Natural killer cell (primary cell): ENCODE measurements at regions not wholly inside any gene's neighbourhood (a gene's known extent, or its start where the extent isn't known, plus 50 kb on each side); places are given as distances from the start of the nearest gene placed in this dataset.

ENCODE experiments used
- ATAC-seq, 3 donors: fragments of 150-1000 bp in 2 of 3; fragments of 200-7000 bp in 1 of 3; cut with Tn5 transposase; 1 replicate in 1 of 3; 2 replicates in 2 of 3; pipeline ENCODE4 v1.10.0; 2021; ENCODE audit warnings: mild to moderate bottlenecking in 2 of 3, moderate library complexity in 2 of 3
- DNase-seq, 2 donors: peaks; one replicate each; pipeline versions ENCODE4 v3.0.0 to v3.0.0-alpha.2; 2013 to 2021; ENCODE audit warnings: mixed read lengths in 1 of 2
- H3K27ac ChIP-seq: one replicate; pipeline ENCODE4 v1.5.1; 2013; ENCODE audit warnings: mild to moderate bottlenecking, low read length
- H3K27me3 ChIP-seq: one replicate; pipeline ENCODE4 v1.6.1; 2013; ENCODE audit warnings: low read length; ENCODE audit not compliant: control insufficient read depth, insufficient read depth
- H3K36me3 ChIP-seq: one replicate; pipeline ENCODE4 v1.6.1; 2013; ENCODE audit warnings: low read length; ENCODE audit not compliant: control insufficient read depth, insufficient read depth
- H3K4me1 ChIP-seq: one replicate; pipeline ENCODE4 v1.6.1; 2013; ENCODE audit warnings: low read length; ENCODE audit not compliant: control insufficient read depth, insufficient read depth
- H3K4me3 ChIP-seq: one replicate; pipeline ENCODE4 v1.5.1; 2013; ENCODE audit warnings: low read length
- H3K9me3 ChIP-seq: one replicate; pipeline ENCODE4 v1.6.1; 2013; ENCODE audit warnings: low read length; ENCODE audit not compliant: control insufficient read depth, insufficient read depth
- H3K27ac Mint-ChIP-seq, 2 donors: one replicate each; pipeline ENCODE4 v1.8.0; 2022; ENCODE audit warnings: mild to moderate bottlenecking in 2 of 2, mixed read lengths in 2 of 2, moderate library complexity in 1 of 2
- H3K27me3 Mint-ChIP-seq, 2 donors: one replicate each; pipeline ENCODE4 v1.8.0; 2022; ENCODE audit warnings: low read depth in 2 of 2, mixed read lengths in 2 of 2
- H3K36me3 Mint-ChIP-seq: one replicate; pipeline ENCODE4 v1.8.0; 2022; ENCODE audit warnings: mixed read lengths
- H3K4me1 Mint-ChIP-seq, 2 donors: one replicate each; pipeline ENCODE4 v1.8.0; 2022; ENCODE audit warnings: mixed read lengths in 2 of 2
- H3K4me3 Mint-ChIP-seq: one replicate; pipeline ENCODE4 v1.8.0; 2022; ENCODE audit warnings: mild to moderate bottlenecking, moderate library complexity, mixed read lengths
- H3K9me3 Mint-ChIP-seq, 2 donors: one replicate each; pipeline ENCODE4 v1.8.0; 2022; ENCODE audit warnings: mixed read lengths in 2 of 2
- CTCF ChIP-seq: fragments of 200-600 bp; IDR thresholded peaks from one replicate; pipeline ENCODE4 v1.8.0; 2022; ENCODE audit warnings: antibody characterized with exemption
- WGBS: methylation state at CpG from one replicate; pipeline ENCODE4 v1.1.7; 2013; ENCODE audit warnings: missing lambda C conversion rate; ENCODE audit not compliant: insufficient coverage; 5-methylcytosine and 5-hydroxymethylcytosine counted together
- intact Hi-C: fragments of 100-400 bp; cut with micrococcal nuclease; formaldehyde crosslinking; loops from one replicate; pipeline ENCODE4 v1.14.2; 2022

GRCh38 chr5:2563046-2563445 lies 188.4 kb downstream of the IRX2 start:
- ATAC-seq: no peak
- TF ChIP-seq CTCF: no peak
- Histone ChIP-seq H3K4me1 (no peaks in the 10 kb centered on the region), H3K36me3 (no peaks in the 10 kb centered on the region), H3K9me3 (peaks cover 3% of the 10 kb centered on the region), H3K4me3 (no peak overlapping the region), H3K27ac (no peak overlapping the region), H3K27me3 (no peaks in the 10 kb centered on the region)
- Mint-ChIP-seq H3K27ac (no peak overlapping the region), H3K27me3 (no peaks in the 10 kb centered on the region), H3K9me3 (peaks cover 4 to 5% of the 10 kb centered on the region in 2 donors), H3K36me3 (no peaks in the 10 kb centered on the region), H3K4me3 (no peak overlapping the region), H3K4me1 (no peaks in the 10 kb centered on the region)
- DNase-seq: no peak
- WGBS: 86% methylated on average over 6 of the region's 6 CpGs
- intact Hi-C loops: no loop called here

GRCh38 chr5:2562036-2562435 lies 189.4 kb downstream of the IRX2 start:
- Histone ChIP-seq H3K36me3 (no peaks in the 10 kb centered on the region), H3K27ac (no peak overlapping the region), H3K4me3 (no peak overlapping the region), H3K9me3 (peaks cover 3% of the 10 kb centered on the region), H3K4me1 (no peaks in the 10 kb centered on the region), H3K27me3 (no peaks in the 10 kb centered on the region)
- H3K27me3 Mint-ChIP-seq: no peaks in the 10 kb centered on the region
- no peaks in the 10 kb centered on the region for H3K36me3 Mint-ChIP-seq
- peaks cover 4 to 5% of the 10 kb centered on the region in 2 donors for H3K9me3 Mint-ChIP-seq
- H3K27ac Mint-ChIP-seq: no peak overlapping the region
- DNase-seq (no peak), ATAC-seq (no peak)
- H3K4me3 Mint-ChIP-seq: no peak overlapping the region
- H3K4me1 Mint-ChIP-seq: no peaks in the 10 kb centered on the region
- TF ChIP-seq CTCF: no peak
- intact Hi-C loops: no loop called here
- WGBS: 94% methylated on average over 13 of the region's 13 CpGs

- 84% methylated on average over 5 of the region's 5 CpGs for WGBS
- H3K4me3 Mint-ChIP-seq: no peak overlapping the region
- no peak overlapping the region for H3K27ac Mint-ChIP-seq
- Histone ChIP-seq H3K27ac (no peak overlapping the region), H3K9me3 (peaks cover 8% of the 10 kb centered on the region), H3K27me3 (no peaks in the 10 kb centered on the region), H3K36me3 (no peaks in the 10 kb centered on the region), H3K4me1 (no peaks in the 10 kb centered on the region), H3K4me3 (no peak overlapping the region)
- no peaks in the 10 kb centered on the region for H3K27me3 Mint-ChIP-seq
- H3K36me3 Mint-ChIP-seq: no peaks in the 10 kb centered on the region
- intact Hi-C loops: no loop called here
- no peak for DNase-seq
- TF ChIP-seq CTCF: no peak
- no peaks in the 10 kb centered on the region for H3K4me1 Mint-ChIP-seq
- no peak for ATAC-seq
- H3K9me3 Mint-ChIP-seq: peaks cover 5 to 8% of the 10 kb centered on the region in 2 donors
Observed at GRCh38 chr5:2560435-2560834, 191.0 kb downstream of the IRX2 start.

GRCh38 chr5:2557435-2557834 lies 194.0 kb downstream of the IRX2 start:
- peaks cover 12 to 26% of the 10 kb centered on the region in 2 donors for H3K9me3 Mint-ChIP-seq
- peaks cover 14% of the 10 kb centered on the region for H3K9me3 ChIP-seq
- no peaks in the 10 kb centered on the region for H3K4me1 ChIP-seq
- H3K4me3 Mint-ChIP-seq: no peak overlapping the region
- H3K27ac ChIP-seq: no peak overlapping the region
- H3K27ac Mint-ChIP-seq: no peak overlapping the region
- peak in 1 of 3 donors; percentile 27 for ATAC-seq
- intact Hi-C loops: no loop called here
- H3K27me3 ChIP-seq: no peaks in the 10 kb centered on the region
- DNase-seq: no peak
- TF ChIP-seq CTCF: no peak
- H3K36me3 ChIP-seq: no peaks in the 10 kb centered on the region
- H3K4me3 ChIP-seq: no peak overlapping the region
- H3K36me3 Mint-ChIP-seq: peaks cover 10% of the 10 kb centered on the region
- H3K27me3 Mint-ChIP-seq: no peaks in the 10 kb centered on the region
- WGBS: 92% methylated on average over 12 of the region's 12 CpGs
- H3K4me1 Mint-ChIP-seq: no peaks in the 10 kb centered on the region
